WI38 (cell line): ENCODE measurements at regions not wholly inside any gene's neighbourhood (a gene's known extent, or its start where the extent isn't known, plus 50 kb on each side); places are given as distances from the start of the nearest gene placed in this dataset.

Experiments
- H3K4me3 ChIP-seq: 2 replicates; pipeline ENCODE4 v1.5.1; 2011; ENCODE audit warnings: low read depth, mild to moderate bottlenecking, control low read depth, low read length
- TF ChIP-seq, protein P1 (sequence below): IDR thresholded peaks from 2 replicates; pipeline ENCODE4 v1.5.1; 2012; ENCODE audit warnings: low read depth, mild to moderate bottlenecking, control low read depth, low read length

DNA sequence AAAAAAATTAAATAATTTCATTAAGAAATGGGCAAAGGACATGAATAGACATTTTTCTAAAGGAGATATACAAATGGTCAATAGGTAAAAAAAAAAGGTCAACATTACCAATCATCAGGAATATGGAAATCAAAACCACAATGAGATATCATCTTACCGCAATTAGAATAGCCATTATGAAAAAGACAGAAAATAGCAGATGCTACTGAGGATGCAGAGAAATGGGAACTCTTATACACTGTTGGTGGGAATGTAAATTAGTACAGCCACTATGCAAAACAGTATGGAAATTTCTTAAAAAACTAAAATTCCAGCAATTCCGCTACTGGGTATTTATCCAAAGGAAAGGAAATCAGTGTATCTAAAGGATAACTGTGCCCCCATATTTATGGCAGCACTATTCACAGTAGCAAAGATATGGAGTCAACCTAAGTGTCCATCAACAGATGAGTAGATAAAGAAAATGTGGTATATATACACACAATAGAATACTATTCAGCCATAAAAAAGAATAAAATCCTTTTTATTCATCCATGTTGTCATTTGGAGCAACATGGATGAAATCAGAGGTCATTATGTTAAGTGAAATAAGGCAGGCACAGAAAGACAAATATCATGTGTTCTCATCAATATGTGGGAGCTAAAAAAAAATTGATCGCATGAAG is 132.4 kb downstream of the RPL22L1 start:
- TF ChIP-seq, protein P1, sequence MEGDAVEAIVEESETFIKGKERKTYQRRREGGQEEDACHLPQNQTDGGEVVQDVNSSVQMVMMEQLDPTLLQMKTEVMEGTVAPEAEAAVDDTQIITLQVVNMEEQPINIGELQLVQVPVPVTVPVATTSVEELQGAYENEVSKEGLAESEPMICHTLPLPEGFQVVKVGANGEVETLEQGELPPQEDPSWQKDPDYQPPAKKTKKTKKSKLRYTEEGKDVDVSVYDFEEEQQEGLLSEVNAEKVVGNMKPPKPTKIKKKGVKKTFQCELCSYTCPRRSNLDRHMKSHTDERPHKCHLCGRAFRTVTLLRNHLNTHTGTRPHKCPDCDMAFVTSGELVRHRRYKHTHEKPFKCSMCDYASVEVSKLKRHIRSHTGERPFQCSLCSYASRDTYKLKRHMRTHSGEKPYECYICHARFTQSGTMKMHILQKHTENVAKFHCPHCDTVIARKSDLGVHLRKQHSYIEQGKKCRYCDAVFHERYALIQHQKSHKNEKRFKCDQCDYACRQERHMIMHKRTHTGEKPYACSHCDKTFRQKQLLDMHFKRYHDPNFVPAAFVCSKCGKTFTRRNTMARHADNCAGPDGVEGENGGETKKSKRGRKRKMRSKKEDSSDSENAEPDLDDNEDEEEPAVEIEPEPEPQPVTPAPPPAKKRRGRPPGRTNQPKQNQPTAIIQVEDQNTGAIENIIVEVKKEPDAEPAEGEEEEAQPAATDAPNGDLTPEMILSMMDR, result no peak
- no peak overlapping the region for H3K4me3 ChIP-seq

- H3K4me3 ChIP-seq, result no peak overlapping the region
- TF ChIP-seq, protein P1, result no peak
Measured at GRCh38 chr3:170735821-170736220, 134.2 kb downstream of the RPL22L1 start.

GRCh38 chr3:170734735-170735065 is 135.3 kb downstream of the RPL22L1 start:
- no peak overlapping the region for H3K4me3 ChIP-seq
- TF ChIP-seq, protein P1, result no peak

DNA sequence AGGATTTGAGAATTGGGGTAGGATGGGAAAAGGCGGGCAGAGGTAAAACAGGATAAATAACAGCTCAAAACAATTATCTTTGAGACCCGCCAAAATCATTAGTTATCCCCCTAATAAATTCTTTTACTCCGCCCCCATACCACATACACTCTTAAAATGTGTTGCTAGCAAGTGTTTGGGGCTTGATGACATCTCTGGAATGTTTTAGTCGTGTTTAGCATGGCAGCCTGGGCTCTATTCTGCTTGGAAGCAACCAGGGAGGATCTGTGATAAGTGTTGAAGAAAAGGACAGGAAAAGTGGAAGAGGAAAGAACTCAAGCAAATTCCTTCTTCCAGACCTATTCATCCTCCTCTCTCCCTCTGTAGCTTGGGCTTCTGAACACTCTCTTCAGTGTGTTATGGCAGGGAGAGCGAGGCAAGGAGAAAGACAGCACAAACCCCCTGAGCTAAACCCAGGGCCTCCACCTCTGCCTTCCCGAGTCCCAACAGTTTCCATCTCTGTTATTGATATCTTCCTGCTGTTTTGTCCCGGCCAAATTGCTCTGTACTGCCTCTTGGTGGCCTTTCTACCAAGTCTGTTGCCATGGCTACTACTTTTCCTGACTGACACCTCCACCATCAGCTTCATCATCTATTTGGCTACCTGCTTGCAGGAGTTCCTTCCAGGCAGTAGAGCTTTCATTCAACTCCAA is 135.8 kb downstream of the RPL22L1 start:
- no peak overlapping the region for H3K4me3 ChIP-seq
- TF ChIP-seq, protein P1, result no peak

- no peak overlapping the region for H3K4me3 ChIP-seq
- TF ChIP-seq, protein P1, result no peak
Measured at GRCh38 chr3:170732660-170733245, 137.2 kb downstream of the RPL22L1 start.

GRCh38 chr3:170731281-170731680 is 138.7 kb downstream of the RPL22L1 start:
- TF ChIP-seq, protein P1, result no peak
- H3K4me3 ChIP-seq, result no peak overlapping the region
